ENCODE measurements at regions not wholly inside any gene's neighbourhood (a gene's known extent, or its start where the extent isn't known, plus 50 kb on each side); places are given as distances from the start of the nearest gene placed in this dataset.
"Not testable (repeated sequence)": the region's sequence is repeated elsewhere in the genome, so short reads cannot be mapped to it uniquely, and the experiment has no call there.

DNA sequence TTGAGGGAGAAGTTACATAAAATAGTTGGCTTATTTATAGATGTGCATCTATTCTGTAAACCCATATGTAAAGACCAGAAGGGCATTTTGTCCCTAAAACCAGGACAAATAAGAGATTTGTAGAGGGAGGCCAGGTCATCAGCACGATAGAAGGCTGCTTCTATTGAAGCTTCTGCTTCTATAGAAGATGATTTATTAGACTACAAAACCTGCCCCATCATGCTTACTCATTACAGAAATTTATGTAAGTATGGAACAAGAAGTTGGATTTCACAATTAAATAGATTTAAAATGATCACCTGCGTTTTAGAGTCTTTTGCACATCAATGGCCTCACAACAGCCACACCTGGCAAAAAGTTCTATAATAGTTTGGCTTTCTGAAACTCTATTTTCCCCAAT lies 183.5 kb downstream of the DUSP10 start:
- intact Hi-C loops (cut with micrococcal nuclease), result no loop called here

DNA sequence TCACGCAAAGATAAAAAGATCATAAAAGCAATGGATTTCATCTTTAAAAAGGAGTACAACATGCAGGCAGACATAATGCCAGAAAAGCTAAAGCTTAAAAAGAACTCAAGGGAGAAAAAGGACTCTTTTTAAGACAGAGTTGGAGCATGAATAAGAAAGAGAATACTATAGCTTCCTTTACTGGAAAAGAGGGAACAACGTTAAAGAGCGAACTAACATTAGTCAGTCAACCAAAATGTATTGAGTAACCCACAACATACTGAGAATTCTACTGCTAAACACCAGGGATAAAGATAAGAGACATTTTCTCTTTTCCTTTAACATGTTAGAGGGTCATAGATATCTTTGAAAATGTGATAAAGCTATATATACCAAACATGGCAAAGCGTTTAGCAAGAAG lies 182.0 kb downstream of the DUSP10 start:
- intact Hi-C loops (cut with micrococcal nuclease), result no loop called here

DNA sequence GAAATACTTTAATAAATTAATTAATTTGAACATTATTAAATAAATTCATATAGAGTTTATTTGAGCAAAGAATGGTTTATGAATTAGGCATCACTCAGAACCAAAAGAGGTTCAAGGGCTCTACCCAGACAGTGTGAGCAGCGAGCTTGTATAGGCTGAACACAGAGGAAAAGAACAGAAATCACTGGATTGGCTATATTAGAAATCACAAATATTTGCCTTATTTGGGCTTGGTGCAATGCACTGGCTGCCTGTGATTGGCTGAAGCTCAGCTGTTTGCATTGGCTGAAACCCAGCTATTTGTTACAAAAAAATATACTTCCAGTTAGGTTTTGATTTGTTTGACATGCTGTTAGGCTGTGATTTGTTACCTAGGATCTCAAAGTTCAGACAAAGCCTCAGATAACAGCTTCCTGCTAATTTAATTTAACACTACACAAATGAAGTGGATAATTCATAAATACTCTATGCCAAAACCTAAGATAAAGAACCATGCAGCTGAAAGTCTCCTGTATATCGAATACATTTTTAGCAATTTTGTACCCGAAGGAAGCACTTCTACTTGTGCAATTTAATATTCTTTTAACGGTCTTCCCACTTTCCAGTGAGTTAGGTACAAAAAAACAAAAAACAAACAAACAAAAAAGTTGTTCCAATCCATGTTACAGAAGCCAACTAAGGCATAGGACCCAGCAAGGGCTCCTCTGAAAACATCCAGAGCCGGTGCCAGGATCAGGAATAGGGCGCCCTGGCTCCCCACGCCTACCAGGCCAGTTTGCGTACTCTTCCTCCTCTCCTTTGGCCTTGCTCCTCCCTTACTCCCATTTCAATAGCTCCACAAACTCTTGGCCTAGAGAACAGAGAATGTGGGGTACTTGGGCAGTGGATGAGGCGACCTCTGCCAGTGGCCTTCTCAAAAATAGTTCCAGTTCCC lies 179.1 kb downstream of the DUSP10 start:
- intact Hi-C loops (cut with micrococcal nuclease), result no loop called here

DNA sequence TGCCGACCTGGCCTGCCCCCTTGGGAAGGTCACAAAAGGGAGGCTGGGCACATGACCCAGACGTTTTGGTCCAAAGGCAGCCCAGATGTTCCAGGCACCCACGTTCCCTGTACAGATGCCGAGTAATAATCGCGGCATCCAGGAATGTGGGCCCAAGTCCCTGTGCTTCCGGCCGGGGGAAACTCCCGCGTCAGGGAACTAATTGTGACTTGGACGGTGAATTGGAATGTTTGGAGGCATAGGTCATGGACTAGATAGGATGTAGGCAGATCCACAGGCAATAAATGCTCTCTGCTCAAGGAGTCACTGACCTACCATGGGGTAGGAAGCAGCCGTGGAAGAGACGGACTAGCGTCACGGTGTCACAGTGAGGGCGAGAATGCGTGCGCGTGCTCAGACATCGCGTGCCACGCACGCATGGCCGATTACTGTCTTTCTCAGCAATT lies 178.4 kb downstream of the DUSP10 start:
- intact Hi-C loops (cut with micrococcal nuclease), result no loop called here

DNA sequence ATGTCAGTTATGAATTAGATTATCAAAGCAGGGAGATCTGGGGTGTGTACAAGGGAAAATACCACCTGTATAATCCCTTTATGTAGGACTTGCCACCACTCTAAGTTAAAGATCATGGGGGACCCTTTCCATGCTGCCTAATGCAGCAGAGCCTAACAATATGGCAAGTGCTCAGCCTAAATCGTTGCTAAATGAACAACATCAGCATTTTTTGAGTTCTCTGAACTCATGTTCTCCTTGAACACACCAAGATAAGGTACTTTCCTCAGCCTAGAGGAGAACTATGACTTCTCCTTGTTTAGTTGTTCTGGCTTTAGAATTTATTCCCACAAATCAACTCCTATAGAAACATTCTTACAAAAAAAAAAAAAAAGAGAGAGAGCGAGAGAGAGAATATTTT lies 177.0 kb downstream of the DUSP10 start:
- intact Hi-C loops (cut with micrococcal nuclease), result no loop called here

DNA sequence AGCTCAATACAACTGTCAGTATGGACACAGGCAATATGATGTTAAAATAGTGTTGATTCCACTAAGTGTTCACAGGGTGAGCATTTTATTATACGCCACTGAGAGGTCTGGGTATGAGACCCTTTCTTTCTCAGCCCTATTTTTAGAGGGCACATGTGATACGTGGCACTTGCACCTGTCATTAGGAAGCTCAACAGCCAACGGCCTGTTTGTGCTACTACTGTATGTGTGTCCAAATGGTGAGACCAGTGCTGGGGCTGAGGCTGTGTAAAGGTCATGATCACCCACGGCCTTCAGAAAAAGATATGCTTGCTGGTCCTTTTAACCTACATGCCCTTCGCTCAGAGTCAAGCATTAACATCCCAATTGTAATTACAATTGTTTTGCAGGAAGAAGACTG lies 176.2 kb downstream of the DUSP10 start:
- intact Hi-C loops (cut with micrococcal nuclease), result no loop called here

DNA sequence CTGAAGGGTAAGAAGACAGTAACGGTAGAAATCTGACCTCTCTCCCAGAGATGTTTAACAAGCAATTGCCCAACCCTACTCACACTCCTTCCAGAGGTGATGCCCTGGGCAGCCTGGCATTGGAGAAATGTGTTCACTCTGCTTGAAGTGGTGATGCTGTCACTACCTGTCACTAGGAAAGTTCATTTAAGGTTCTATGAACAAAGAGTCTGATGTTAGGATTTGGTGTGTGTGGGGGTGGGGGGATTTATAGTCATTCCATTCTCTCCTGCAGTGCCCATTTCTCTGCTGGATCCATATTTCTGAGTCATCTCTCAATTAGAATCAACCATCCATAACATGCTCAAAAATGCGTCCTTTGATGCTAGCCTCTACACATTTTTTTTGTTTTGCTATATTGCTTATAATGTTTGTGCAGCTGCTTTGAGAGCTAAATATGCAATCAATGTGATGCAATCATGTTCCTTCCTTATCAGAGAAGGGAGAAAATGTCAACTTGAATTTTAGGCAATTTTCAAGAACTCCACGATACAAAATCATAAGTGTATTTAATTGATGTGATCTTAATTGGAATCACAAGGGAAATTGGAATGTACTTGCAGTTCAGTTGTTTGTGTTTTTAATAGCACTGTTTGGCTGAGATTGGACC lies 173.9 kb downstream of the DUSP10 start:
- intact Hi-C loops (cut with micrococcal nuclease), result no loop called here

DNA sequence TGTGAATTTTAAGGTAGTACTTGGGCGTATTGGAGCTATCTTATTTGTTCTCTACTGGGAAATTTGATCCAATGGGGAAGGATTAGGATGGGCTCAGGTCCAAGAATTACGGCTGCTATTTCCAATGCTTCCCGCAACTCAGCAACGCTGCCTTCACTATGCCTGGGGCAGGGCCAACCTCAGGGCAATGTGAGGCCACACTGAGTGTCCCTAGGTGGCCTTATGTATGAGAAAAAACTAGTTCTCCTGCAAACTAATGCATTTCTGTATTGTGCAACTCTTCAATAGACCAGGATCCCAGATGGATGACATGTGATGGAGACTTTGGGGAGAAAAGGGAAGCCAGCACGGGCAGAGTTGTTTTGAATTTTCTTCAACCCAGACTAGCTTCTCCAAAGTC lies 168.1 kb downstream of the DUSP10 start:
- intact Hi-C loops (cut with micrococcal nuclease), result no loop called here

DNA sequence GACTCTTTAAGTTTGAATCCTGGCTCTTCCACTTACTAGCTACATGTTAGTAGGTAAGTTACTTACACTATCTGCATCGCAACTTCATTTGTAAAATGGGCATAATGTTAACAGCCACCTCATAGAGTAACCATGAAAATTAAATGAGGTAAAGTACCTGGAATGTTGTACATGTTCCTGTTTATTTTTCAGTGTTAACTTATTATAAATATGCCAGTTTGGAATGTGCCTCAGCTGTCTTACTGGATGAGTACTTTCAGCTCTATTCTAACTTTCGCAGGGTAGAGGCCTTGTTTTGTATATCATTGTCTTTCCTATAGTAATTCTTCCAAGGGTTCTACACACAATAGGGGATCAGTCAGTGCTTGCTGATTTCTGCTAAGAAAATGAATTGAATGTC lies 167.4 kb downstream of the DUSP10 start:
- intact Hi-C loops (cut with micrococcal nuclease), result no loop called here

DNA sequence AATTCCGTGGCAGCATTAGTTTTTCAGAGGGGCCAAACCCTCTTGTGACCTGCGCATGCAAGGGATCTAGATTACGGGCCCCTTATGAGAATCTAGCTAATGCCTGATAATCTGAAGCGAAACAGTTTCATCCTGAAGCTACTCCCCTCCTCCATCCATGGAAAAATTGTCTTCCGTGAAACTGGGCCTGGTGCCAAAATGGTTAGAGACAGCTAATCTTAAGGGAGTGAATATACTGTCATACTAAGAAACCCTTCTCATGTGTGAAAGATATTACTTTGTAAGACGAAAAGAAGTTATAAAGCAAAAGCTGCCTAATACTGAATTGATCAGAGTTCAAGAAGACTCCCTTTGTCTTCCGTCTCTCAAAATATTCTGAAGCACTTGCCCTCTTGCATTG lies 166.3 kb downstream of the DUSP10 start:
- intact Hi-C loops (cut with micrococcal nuclease), result no loop called here

DNA sequence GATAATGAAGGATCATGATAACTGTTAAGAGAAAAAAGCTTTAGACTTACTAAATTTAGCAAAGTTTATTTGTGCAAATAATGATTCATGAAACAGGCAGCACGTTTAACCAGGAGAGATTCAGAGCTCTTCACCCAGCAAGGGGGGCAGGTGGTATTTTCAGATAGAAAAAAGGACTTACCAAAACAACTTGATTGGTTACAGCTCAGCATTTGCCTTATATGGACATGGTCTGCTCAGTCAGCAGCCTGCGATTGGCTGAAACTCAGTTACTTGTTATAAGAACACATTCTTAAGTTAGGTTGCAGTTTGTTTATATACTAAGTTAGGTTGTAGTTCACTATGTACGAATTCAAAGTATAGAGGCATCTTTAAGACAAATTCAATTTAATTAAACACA lies 165.6 kb downstream of the DUSP10 start:
- intact Hi-C loops (cut with micrococcal nuclease), result no loop called here

DNA sequence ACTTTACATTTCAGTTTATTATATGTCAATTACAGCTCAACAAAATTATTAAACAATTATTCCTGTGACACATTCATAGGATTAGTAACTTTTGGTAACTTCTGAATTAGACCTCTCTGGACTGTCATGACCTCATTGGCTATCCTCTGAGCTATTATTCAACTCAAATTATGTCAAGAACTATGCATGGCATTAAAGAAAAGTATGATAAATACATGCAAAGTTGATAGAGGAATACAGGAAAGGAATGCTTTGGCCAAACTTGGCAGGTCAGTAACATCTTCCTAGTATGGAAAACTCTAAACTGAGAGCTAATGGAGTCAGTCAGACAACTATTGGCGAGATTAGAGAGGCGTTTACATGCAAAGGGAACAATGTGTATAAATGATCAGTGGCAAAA lies 158.4 kb downstream of the DUSP10 start:
- intact Hi-C loops (cut with micrococcal nuclease), result no loop called here

DNA sequence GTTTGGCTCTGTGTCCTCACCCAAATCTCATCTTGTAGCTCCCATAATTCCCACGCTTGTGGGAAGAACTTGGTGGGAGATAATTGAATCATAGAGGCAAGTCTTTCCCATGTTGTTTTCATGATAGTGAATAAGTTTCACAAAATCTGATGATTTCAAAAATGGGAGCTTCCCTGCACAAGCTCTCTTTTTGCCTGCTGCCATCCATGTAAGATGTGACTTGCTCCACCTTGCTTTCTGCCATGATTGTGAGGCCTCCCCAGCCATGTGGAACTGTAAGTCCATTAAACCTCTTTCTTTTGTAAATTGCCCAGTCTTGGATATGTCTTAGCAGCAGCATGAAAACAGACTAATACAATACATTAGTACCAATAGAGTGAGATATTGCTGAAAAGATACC lies 154.9 kb downstream of the DUSP10 start:
- intact Hi-C loops (cut with micrococcal nuclease), result not testable (repeated sequence)

DNA sequence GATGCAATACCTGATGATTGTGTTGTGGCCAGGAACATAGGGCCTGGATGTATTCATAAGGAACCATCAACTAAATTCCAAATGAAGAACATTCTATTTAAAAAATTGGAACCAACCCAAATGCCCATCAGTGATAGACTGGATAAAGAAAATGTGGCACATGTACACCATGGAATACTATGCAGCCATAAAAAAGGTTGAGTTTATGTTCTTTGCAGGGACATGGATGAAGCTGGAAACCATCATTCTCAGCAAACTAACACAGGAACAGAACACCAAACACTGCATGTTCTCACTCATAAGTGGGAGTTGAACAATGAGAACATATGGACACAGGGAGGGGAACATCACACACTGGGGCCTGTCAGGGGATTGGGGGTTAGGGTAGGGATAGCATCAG lies 150.6 kb downstream of the DUSP10 start:
- intact Hi-C loops (cut with micrococcal nuclease), result not testable (repeated sequence)

DNA sequence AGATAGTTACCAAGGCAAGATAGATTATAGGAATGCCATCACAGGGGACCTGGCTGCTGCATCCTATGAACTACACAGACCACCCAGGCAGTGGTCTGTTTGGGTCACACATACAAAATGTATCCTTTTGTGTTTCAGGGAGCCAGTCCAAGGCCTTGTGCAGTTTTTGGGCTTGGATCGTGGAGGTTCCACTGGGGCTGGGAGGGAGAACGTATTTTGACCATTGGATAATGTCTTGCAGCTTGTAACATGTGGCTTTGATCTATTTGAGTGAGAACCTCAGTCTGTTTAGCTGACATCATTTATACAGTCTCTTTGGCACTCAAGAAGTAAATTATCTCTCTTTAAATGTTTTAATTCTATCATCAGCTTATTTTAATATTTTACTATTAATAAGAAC lies 147.3 kb downstream of the DUSP10 start:
- intact Hi-C loops (cut with micrococcal nuclease), result no loop called here

DNA sequence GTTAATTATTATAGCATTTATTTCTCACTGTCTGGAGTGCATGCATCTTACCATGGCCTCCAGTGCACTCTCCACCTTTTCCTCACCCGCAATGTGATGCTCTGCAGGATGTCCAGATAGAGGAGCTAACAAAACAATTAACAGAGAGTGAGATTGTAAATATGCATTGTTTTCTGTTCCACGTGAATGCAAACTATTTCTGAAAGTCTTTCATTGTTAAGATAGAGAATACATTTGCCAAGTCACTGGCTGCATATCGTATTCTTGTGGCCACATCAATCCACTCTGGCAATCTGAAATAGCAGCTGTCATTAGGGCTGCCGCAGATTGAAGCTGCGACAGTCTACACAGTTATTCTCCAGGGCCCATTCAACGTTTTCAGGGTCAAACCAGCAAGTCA lies 143.8 kb downstream of the DUSP10 start:
- intact Hi-C loops (cut with micrococcal nuclease), result no loop called here

DNA sequence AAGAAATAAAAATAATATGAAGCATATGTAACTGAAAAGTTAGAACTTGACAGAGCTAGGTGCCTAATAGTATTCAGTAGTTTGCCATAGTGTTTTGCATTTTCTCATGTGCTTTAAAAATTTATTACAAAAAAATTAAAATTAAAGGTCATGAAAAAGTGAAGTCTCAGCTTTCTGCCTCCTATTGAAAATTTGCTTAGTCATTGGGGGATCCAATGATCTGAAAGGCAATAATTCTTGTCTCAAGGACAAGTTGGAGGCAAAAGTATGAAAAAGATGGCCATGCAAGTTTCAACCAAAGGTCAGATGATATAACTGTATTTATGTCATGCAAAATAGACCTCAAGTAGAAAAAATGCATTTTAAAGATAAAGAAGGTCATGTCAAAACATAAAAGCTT lies 140.7 kb downstream of the DUSP10 start:
- intact Hi-C loops (cut with micrococcal nuclease), result no loop called here

DNA sequence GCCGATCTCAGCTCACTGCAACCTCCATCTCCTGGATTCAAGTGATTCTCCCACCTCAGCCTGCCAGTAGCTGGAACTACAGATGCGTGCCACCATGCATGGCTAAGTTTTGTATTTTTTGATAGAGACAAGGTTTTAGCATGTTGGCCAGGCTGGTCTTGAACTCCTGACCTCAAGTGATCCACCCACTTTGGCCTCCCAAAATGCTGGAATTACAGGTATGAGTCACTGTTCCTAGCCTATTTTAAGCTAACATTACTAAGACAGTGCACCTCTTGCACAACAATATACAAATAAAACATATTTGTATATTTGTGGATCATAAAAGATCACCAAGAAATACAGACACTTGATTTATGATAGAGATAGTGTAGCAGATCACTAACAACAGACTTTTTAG lies 139.1 kb downstream of the DUSP10 start:
- intact Hi-C loops (cut with micrococcal nuclease), result no loop called here

DNA sequence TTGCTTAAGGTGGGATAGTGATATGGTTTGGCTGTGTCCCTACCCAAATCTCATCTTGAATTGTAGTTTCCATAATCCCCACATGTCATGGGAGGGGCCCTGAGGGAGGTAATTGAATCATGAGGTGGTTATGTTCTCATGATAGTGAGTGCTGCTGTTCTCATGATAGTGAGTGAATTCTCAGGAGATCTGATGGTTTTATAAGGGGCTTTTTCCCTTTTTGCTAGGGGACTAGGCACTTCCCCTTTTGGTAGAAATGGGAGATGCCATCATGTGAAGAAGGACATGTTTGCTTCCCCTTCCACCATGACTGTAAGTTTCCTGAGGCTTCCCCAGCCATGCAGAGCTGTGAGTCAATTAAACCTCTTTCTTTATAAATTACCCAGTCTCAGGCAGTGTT lies 137.5 kb downstream of the DUSP10 start:
- intact Hi-C loops (cut with micrococcal nuclease), result not testable (repeated sequence)

DNA sequence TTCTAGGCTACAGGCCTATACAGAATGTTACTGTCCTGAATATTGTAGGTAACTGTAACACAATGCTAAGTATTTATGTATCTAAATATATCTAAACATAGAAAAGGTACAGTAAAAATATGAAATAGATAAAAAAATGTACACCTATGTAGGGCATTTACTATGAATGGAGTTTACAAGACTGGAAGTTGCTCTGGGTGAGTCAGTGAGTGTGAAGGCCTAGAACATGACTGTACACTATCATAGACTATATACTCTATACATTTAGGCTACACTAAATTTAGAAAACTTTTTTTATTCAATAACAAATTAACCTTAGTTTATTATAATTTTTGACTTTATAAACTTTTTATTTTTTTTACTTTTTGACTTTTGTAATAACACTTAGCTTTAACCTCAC lies 136.9 kb downstream of the DUSP10 start:
- intact Hi-C loops (cut with micrococcal nuclease), result no loop called here

DNA sequence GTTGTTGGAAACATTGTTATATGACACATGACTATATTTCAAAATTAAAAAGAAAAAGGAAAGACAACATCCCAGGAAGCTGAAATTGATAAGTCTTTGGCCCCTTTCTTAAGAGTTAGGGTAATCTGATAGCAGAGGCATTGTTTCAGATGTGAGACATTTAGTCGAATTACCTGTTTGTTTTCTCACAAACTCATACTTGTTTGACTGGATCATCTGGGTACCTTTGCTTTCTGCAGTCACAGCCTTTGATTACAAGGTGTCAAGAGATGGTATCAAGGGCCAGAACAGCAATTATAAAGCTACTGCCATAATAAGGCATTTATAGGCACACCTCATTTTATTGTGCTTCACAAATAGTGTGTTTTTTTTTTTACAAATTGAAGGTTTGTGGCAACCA lies 136.3 kb downstream of the DUSP10 start:
- intact Hi-C loops (cut with micrococcal nuclease), result no loop called here

DNA sequence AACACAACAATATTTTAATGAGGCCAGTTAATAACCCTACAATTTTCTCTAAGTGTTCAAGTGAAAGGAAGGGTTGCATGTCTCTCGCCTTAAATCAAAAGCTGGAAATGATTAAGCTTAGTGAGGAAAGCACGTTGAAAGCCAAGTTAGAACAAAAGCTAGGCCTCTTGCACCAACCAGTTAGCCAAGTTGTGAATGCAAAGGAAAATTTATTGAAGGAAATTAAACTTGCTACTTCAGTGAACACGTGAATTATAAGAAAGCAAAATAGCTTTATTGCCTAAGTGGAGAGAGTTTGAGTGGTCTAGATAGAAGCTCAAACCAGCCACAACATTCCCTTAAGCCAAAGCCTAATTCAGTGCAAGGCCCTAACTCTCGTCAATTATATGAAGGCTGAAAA lies 135.6 kb downstream of the DUSP10 start:
- intact Hi-C loops (cut with micrococcal nuclease), result no loop called here

DNA sequence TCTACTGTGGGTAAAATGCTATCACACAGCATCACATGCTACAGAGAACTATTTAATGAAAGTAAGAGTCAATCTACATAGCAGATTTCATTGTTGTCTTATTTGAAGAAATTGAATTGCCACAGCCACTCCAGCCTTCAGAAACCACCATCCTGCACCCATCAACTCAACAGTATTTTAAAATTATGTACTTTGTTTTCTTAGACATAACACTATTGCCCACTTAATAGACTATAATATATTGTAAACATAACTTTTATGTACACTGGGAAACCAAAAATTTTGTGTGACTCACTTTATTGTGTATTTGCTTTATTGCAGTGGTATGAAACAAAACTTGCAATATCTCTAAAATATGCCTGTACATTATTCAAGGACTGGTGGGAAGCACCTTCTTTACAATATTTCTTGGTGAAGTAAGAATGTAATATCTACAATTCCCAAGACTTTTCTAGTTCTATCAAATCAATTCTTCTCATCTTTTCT lies 133.0 kb downstream of the DUSP10 start:
- intact Hi-C loops (cut with micrococcal nuclease), result no loop called here

Data from T-helper 2 cell treated with Interferon-gamma antibody and Interleukin-4, amounts not matched to agents 100 ng/mL and 5 ng/mL, for 36 hours (primary cell).